Activated CD4-positive, alpha-beta memory T cell treated with anti-CD3 and anti-CD28 coated beads, Interleukin-2, amount 10 ng/mL, durations not matched to agents 7 days and 5 days (primary cell): ENCODE measurements at regions not wholly inside any gene's neighbourhood (a gene's known extent, or its start where the extent isn't known, plus 50 kb on each side); places are given as distances from the start of the nearest gene placed in this dataset.

ENCODE experiments used
- CTCF ChIA-PET: fragments of 350-600 bp; sonication (Branson Sonifier 250); formaldehyde crosslinking; loops from one replicate; lab custom pipeline; 2021; ENCODE audit warnings: antibody characterized with exemption, inconsistent platforms; lab: Charles Lee
- POLR2A ChIA-PET: fragments of 350-600 bp; sonication (Branson Sonifier 250); formaldehyde crosslinking; loops from one replicate; lab custom pipeline; 2021; ENCODE audit warnings: antibody characterized with exemption; lab: Charles Lee
- DNase-seq: peaks from one replicate; pipeline ENCODE4 v3.0.0-alpha.2; 2020
- H3K27ac Mint-ChIP-seq: one replicate; pipeline ENCODE4 v1.8.0; 2021; ENCODE audit warnings: mild to moderate bottlenecking, mixed read lengths
- H3K27me3 Mint-ChIP-seq: one replicate; pipeline ENCODE4 v1.8.0; 2021; ENCODE audit warnings: mixed read lengths
- H3K36me3 Mint-ChIP-seq: one replicate; pipeline ENCODE4 v1.8.0; 2021; ENCODE audit warnings: low read depth, mixed read lengths
- H3K4me1 Mint-ChIP-seq: one replicate; pipeline ENCODE4 v1.8.0; 2021; ENCODE audit warnings: mixed read lengths
- H3K4me3 Mint-ChIP-seq: one replicate; pipeline ENCODE4 v1.8.0; 2021; ENCODE audit warnings: mild to moderate bottlenecking, mixed read lengths
- H3K9me3 Mint-ChIP-seq: one replicate; pipeline ENCODE4 v1.8.0; 2021; ENCODE audit warnings: mixed read lengths

DNA sequence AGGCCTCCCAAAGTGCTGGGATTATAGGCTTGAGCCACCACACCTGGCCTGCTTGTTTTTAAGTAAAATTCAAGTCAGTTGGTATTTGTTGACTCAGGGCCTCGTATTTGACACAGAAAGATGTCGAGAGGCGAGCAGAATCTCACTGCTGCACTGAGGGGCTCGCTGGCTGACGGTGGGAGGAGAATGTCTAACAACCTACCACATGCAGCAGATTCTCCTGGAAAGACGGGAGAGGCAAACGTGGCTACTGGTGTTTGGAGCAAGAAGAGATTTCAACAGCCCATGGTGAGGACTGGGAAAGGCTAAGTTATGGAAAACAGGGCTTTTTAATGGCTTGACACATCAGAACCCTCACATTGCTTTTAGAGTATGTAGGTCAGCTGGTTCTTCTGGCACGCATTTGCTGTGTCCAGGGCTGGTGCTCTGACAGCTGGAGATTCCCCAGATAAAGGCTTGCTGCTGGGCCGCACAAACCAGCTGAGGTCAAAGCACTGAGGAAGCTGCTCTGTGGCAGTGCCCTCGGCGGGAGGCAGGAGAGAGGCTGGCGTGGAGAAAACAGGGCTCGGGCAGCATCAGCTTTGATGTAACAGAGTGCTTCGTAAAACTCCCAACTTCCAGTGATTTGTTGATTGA is 84.2 kb upstream of the FRMD1 start:
- Mint-ChIP-seq H3K27me3 (no peaks in the 10 kb centered on the region), H3K36me3 (no peaks in the 10 kb centered on the region), H3K27ac (no peak overlapping the region), H3K4me1 (no peaks in the 10 kb centered on the region), H3K4me3 (no peak overlapping the region), H3K9me3 (peaks cover 11% of the 10 kb centered on the region)
- DNase-seq, result no peak
- ChIA-PET CTCF (interaction anchor here (0.6 kb wide), 1 partner anchor 135 kb away, joined by 3 read pairs; no protein-coding TSS in a partner anchor), POLR2A (no interaction called here)

DNA sequence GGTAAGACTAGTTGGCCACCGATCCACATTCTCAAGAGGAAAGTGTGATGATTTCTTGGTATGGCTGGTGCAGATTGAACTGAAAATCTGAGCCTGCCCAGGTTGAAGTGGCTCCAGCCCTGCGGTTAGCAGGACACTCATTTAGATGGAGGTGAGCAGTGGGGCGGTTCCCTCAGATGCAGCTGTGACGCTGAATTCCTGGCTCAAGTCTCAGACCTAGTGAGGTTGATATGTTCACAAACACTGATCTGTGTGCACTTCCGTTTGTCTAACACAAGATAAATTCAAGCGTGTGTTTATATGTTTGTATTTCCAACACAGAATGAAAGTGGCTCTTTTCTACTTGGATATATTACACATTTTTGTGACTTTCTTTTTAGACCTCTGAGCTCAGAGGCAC is 83.4 kb upstream of the FRMD1 start:
- peaks cover 5% of the 10 kb centered on the region for H3K9me3 Mint-ChIP-seq
- ChIA-PET POLR2A (no interaction called here), CTCF (interaction anchor here (0.6 kb wide), 1 partner anchor 136 kb away, joined by 3 read pairs; no protein-coding TSS in a partner anchor)
- H3K27ac Mint-ChIP-seq, result no peak overlapping the region
- peaks cover 3% of the 10 kb centered on the region for H3K27me3 Mint-ChIP-seq
- no peak overlapping the region for H3K4me3 Mint-ChIP-seq
- H3K4me1 Mint-ChIP-seq, result no peaks in the 10 kb centered on the region
- H3K36me3 Mint-ChIP-seq, result no peaks in the 10 kb centered on the region
- no peak for DNase-seq

DNA sequence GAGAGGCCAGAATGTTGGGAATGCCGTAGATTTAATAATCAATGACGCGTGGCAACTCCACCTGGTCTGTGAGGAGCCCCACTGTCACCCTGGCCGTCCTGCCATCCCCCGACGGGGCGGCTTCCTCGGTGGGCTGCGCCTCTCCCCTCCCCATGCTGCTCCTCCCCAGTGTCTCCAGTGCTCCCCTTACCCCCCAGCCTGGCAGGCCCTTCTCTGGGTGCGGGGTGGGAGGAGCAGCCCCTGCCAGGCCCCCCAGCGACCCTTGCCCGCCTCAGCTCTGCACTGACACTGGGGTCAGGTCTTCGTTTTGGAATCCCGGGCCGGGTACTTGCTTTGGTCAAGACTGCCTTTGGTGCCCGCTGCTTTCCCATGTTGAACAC is 82.3 kb upstream of the FRMD1 start:
- no peak overlapping the region for H3K4me3 Mint-ChIP-seq
- CTCF ChIA-PET, result no interaction called here
- no peak for DNase-seq
- POLR2A ChIA-PET, result no interaction called here
- H3K4me1 Mint-ChIP-seq, result no peaks in the 10 kb centered on the region
- H3K9me3 Mint-ChIP-seq, result no peaks in the 10 kb centered on the region
- H3K27me3 Mint-ChIP-seq, result peaks cover 3% of the 10 kb centered on the region
- H3K27ac Mint-ChIP-seq, result no peak overlapping the region
- no peaks in the 10 kb centered on the region for H3K36me3 Mint-ChIP-seq

DNA sequence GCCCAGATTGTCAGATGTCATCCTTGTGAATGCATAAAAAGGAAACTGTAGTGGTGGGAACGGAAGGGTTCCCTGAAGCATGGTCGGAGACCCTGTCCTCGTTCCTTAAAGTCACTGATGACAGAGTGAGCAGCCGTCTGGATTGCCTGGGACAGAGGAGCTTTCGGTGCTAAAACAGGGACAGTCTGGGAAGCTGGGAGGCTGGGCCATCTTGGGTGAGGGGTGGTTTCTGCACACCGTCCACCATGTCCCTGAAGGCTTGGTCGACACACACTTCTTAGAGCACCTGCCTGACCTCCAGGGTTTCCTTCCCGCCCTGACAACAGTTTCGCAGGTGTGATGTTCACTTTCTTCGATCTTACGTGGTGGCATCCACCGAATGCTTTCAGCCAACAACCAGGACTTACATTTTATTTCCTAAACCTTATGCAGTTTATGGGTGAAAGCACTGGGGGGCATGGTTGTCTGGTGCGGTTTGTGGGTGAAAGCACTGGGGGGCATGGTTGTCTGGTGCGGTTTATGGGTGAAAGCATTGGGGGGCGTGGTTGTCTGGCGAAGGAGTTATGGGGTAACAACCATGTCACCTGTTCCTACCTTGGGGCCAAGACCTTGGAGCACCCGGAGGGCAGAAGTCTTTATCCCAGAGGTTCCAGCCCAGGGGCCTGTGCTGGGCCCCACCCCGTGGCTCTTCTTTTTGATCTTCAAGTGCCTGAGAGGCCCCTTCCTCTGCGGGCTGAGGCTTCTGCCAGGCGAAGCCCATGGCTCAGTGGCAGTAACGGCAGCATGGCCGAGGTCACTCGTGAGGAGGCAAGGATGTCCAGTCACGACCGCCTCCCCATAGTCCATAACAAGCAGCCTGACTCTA is 81.7 kb upstream of the FRMD1 start:
- Mint-ChIP-seq H3K9me3 (no peaks in the 10 kb centered on the region), H3K27me3 (peaks cover 5% of the 10 kb centered on the region), H3K27ac (no peak overlapping the region), H3K36me3 (no peaks in the 10 kb centered on the region), H3K4me1 (no peaks in the 10 kb centered on the region), H3K4me3 (no peak overlapping the region)
- DNase-seq, result no peak
- CTCF ChIA-PET, result no interaction called here
- POLR2A ChIA-PET, result no interaction called here

DNA sequence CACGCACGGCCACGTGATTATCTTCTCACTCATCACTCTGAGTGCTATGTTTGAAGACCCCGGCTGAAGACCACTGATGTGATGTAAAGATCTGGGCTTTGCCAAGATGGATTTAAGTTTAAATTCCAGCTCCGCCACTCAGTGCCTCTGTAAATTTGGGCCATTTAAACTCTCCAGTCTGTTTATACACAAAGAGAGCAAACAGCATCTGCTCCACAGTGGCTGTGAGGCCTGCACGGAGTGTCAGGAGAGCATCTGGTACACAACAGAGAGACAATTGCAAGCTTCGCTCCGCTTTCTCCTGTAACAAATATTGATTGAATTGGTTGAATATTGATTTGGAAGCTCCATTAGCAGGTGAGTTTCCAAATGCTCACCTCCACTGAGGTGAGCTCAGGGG is 80.5 kb upstream of the FRMD1 start:
- DNase-seq, result no peak
- Mint-ChIP-seq H3K36me3 (no peaks in the 10 kb centered on the region), H3K27ac (no peak overlapping the region), H3K4me1 (no peaks in the 10 kb centered on the region), H3K27me3 (peaks cover 5% of the 10 kb centered on the region), H3K4me3 (no peak overlapping the region), H3K9me3 (no peaks in the 10 kb centered on the region)
- ChIA-PET CTCF (no interaction called here), POLR2A (no interaction called here)

DNA sequence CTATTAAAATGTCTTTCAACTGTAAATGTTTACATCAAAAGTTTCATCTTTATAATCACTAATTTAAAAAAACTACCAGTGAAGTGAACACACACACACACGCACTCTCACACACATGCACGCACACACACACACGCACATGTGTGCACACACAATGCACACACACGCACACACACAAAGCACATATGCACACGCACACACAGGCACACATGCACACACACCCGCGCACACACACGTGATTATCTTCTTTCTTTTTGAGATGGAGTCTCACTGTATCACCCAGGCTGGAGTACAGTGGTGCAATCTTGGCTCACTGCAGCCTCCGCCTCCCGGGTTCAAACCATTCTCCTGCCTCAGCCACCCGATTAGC is 80.0 kb upstream of the FRMD1 start:
- CTCF ChIA-PET, result no interaction called here
- no peaks in the 10 kb centered on the region for H3K36me3 Mint-ChIP-seq
- peaks cover 5% of the 10 kb centered on the region for H3K27me3 Mint-ChIP-seq
- H3K4me3 Mint-ChIP-seq, result no peak overlapping the region
- H3K27ac Mint-ChIP-seq, result no peak overlapping the region
- H3K4me1 Mint-ChIP-seq, result no peaks in the 10 kb centered on the region
- DNase-seq, result no peak
- H3K9me3 Mint-ChIP-seq, result no peaks in the 10 kb centered on the region
- POLR2A ChIA-PET, result no interaction called here

DNA sequence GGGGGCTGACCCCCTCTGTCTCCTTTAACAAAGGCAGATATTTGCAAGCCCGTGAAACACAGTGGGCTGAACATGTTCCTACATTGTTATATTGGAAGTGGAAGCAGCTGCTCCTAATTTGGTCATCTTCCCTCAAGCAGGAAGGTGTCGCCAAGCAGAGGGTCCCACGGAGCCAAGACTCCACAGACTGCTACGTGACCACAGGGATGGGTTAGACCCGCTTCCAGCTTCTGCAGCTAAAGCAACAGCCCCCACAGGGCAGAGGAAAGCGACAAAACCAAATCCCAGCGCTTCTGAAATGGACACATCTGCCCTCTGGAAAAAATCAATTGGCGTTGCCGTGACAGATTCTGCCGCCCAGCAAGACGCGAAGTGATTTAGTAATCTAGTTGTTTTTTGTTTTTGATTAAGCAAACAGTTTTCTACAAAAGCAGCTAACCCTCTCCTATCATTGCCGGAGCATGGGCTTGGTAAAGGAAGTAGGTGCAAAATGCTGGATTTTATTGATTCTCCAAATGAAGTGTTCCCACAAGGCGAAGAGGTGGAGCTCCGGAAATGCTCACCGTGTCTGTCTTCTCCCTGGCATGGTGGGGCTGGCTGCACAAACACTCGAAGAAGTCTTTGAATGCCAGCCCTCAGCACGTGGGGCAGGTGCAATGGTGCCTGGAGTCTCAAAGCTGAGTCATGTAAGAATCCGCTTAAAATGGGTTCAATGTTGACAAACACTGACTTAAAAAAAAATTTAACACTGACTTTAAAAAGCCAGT is 79.4 kb upstream of the FRMD1 start:
- no peaks in the 10 kb centered on the region for H3K36me3 Mint-ChIP-seq

DNA sequence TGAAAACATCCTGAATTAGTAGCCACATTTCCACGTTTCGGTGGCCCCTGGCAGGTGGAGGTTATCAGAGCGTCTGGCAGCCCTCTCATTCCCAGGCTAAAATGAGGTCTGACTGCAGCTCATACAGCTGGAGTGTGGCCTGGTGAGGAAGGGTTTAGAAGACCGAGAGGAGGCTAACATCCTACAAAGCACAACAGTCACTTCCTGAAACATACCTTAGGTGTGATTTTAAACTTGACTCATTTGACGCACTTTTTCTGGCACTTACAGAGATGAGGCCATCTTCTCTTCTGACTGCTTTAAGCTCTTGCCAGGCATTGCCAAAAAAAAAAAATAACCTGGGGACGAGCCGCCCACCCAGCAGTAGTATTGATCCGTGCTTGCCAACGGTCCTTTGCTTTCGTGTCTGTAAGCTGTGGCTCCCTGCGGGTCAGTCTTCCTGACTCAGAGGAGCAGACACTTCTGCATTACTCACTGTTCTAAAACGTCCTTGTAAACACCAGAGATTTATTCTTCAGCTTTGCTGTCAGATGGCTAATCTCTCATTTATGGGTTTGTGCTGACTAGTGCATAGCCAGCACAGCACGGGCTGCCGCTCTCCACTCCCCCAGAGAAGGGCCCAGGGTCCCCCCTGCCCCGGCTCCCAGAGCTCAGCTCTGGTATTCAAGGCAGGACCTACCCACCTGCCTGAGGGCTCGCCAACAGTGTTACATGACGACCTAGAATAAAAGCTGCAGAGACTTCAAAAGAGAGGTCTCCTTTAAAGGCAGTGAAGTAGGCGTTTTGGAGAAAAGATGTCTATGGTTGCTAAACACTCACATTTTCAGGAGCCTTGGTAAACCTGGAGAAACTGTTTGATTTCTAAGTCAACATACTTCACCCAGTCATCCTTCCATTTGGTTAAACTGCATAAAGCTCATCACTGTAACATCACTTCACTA is 78.5 kb upstream of the FRMD1 start:
- no peaks in the 10 kb centered on the region for H3K36me3 Mint-ChIP-seq
- POLR2A ChIA-PET, result no interaction called here

More for the DNA sequence above, 79.4 kb upstream of the FRMD1 start:
- Mint-ChIP-seq H3K4me1 (no peaks in the 10 kb centered on the region), H3K27me3 (peaks cover 5% of the 10 kb centered on the region), H3K27ac (no peak overlapping the region), H3K4me3 (no peak overlapping the region), H3K9me3 (no peaks in the 10 kb centered on the region)
- ChIA-PET POLR2A (no interaction called here), CTCF (no interaction called here)
- DNase-seq, result no peak

DNA sequence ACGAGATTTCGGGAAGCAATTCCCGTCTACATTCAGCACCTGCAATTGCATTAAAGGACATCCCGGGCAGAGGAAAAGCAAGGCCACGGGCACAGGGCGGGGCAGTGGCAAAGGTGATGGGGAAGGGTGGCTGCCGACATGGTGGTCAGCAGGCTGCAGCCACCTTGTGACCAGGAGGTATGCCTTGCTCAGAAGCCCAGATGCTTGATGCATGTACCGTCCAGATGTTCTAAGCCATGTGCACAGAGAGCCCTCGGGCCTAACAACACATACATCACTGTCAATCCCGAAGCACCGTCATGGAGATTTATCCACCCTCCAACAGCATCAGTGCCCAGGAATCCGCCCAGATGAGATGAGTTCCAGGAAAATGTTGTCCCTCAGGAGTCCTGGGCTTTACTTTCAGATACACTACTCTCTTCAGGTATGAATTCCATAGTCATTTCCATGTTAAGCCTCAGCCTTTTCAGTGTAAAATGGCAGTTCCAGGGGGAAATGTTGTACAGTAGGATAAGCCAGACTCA is 77.8 kb upstream of the FRMD1 start:
- no peaks in the 10 kb centered on the region for H3K36me3 Mint-ChIP-seq
- H3K27ac Mint-ChIP-seq, result no peak overlapping the region
- no peaks in the 10 kb centered on the region for H3K4me1 Mint-ChIP-seq
- DNase-seq, result no peak
- H3K4me3 Mint-ChIP-seq, result no peak overlapping the region
- H3K27me3 Mint-ChIP-seq, result peaks cover 5% of the 10 kb centered on the region
- no peaks in the 10 kb centered on the region for H3K9me3 Mint-ChIP-seq
- ChIA-PET POLR2A (no interaction called here), CTCF (no interaction called here)

More for the DNA sequence above, 78.5 kb upstream of the FRMD1 start:
- Mint-ChIP-seq H3K9me3 (no peaks in the 10 kb centered on the region), H3K4me3 (no peak overlapping the region), H3K27me3 (peaks cover 5% of the 10 kb centered on the region), H3K4me1 (no peaks in the 10 kb centered on the region), H3K27ac (no peak overlapping the region)
- DNase-seq, result no peak
- CTCF ChIA-PET, result no interaction called here

DNA sequence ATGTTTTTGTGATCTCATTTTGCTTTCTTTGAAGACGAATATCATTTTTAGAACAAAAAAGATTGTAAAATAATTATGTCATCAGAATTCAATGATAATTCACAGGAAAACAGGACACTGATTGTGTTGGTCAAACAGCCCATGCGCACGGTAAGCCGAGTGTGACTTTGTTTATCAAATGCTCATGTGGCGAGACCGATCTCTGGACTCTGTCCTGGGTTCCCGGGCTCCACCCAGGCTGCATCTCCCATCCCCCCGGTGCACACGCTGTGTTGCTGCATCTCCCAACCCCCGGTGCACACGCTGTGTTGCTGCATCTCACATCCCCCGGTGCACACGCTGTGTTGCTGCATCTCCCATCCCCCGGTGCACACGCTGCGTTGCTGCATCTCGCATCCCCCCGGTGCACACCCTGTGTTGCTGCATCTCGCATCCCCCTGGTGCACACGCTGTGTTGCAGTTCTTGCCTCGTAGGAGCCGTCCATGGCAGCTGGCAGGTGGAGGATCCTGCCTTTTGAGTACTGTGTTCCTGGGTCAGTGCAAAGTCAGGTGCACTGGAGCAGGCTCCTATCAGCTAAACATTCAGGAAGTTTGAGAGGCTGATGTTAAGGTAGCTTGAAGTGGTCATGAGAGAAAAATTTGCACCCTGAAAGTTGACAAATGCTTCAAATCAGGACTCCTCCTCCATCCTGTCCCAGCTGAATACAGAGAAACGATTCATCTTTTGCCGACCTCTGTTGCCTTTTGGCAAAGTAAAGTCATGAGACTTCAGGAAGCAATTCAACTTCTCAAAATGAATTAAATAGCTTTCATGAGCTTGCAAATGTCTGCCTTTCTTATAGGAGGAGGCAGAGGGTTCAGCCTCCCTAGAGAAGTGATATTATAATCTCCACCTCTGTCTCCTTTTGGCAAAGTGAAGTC is 77.1 kb upstream of the FRMD1 start:
- Mint-ChIP-seq H3K27me3 (peaks cover 5% of the 10 kb centered on the region), H3K4me3 (no peak overlapping the region), H3K4me1 (no peaks in the 10 kb centered on the region), H3K36me3 (no peaks in the 10 kb centered on the region), H3K9me3 (no peaks in the 10 kb centered on the region), H3K27ac (no peak overlapping the region)
- CTCF ChIA-PET, result no interaction called here
- no peak for DNase-seq
- POLR2A ChIA-PET, result no interaction called here

DNA sequence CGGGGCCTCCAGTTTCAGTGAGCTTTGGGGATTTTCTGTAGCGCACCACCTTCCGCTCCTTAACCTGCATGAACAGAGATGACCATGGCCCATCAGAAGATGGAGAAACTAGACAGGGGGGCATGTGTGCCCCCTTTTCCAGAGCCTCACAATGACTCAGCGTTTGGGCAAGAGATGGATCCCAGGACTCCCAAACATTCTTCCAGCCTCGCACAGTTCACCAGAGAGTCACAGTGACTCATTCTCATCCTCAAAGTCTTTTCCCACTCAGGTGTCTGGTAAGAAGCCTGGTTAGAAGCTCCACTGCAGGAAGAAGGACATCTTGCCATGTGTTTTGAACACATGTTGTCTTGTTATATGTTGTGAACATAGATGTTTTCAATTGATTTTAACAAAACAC is 76.2 kb upstream of the FRMD1 start:
- peaks cover 5% of the 10 kb centered on the region for H3K27me3 Mint-ChIP-seq

More for the DNA sequence above, 76.2 kb upstream of the FRMD1 start:
- ChIA-PET CTCF (no interaction called here), POLR2A (no interaction called here)
- Mint-ChIP-seq H3K9me3 (no peaks in the 10 kb centered on the region), H3K4me1 (no peaks in the 10 kb centered on the region), H3K36me3 (no peaks in the 10 kb centered on the region), H3K27ac (no peak overlapping the region), H3K4me3 (no peak overlapping the region)
- no peak for DNase-seq
